NCI-H82 treated with DMSO at 0.1 percent for 48 hours (cell line): ENCODE measurements at regions not wholly inside any gene's neighbourhood (a gene's known extent, or its start where the extent isn't known, plus 50 kb on each side); places are given as distances from the start of the nearest gene placed in this dataset.
"Not testable (repeated sequence)": the region's sequence is repeated elsewhere in the genome, so short reads cannot be mapped to it uniquely, and the experiment has no call there.

Experiments used
- DNase-seq: peaks from one replicate; lab custom pipeline; 2025; ENCODE audit not compliant: unreplicated experiment; lab: John Stamatoyannopoulos, UW

GRCh38 chr7:32691965-32692815, 196.9 kb downstream of the AVL9 start:
- not testable (repeated sequence) for DNase-seq

GRCh38 chr7:32688092-32688491, 192.8 kb downstream of the AVL9 start:
- not testable (repeated sequence) for DNase-seq

GRCh38 chr7:32681174-32681518, 185.9 kb downstream of the AVL9 start:
- no peak for DNase-seq

GRCh38 chr7:32680259-32681173, 185.2 kb downstream of the AVL9 start:
- DNase-seq, result no peak

GRCh38 chr7:32679192-32679591, 183.9 kb downstream of the AVL9 start:
- DNase-seq, result no peak

GRCh38 chr7:32677593-32677992, 182.3 kb downstream of the AVL9 start:
- no peak for DNase-seq

- no peak for DNase-seq
Observed at GRCh38 chr7:32676249-32676941, 181.1 kb downstream of the AVL9 start.

- no peak for DNase-seq
Observed at GRCh38 chr7:32673275-32673983, 178.1 kb downstream of the AVL9 start.

GRCh38 chr7:32670110-32671025, 175.1 kb downstream of the AVL9 start:
- no peak for DNase-seq

GRCh38 chr7:32669173-32669870, 174.0 kb downstream of the AVL9 start:
- not testable (repeated sequence) for DNase-seq

GRCh38 chr7:32668387-32669097, 173.3 kb downstream of the AVL9 start:
- DNase-seq, result not testable (repeated sequence)

GRCh38 chr7:32667586-32667985, 172.3 kb downstream of the AVL9 start:
- DNase-seq, result not testable (repeated sequence)

GRCh38 chr7:32663805-32664211, 168.5 kb downstream of the AVL9 start:
- DNase-seq, result not testable (repeated sequence)

- not testable (repeated sequence) for DNase-seq
Observed at GRCh38 chr7:32662509-32662908, 167.2 kb downstream of the AVL9 start.

GRCh38 chr7:32661929-32662328, 166.6 kb downstream of the AVL9 start:
- no peak for DNase-seq

- no peak for DNase-seq
Observed at GRCh38 chr7:32661501-32661900, 166.2 kb downstream of the AVL9 start.

- DNase-seq, result no peak
Observed at GRCh38 chr7:32660936-32661335, 165.6 kb downstream of the AVL9 start.

- no peak for DNase-seq
Observed at GRCh38 chr7:32659853-32660252, 164.6 kb downstream of the AVL9 start.
